Mesendoderm (in vitro differentiated cells): ENCODE measurements at regions not wholly inside any gene's neighbourhood (a gene's known extent, or its start where the extent isn't known, plus 50 kb on each side); places are given as distances from the start of the nearest gene placed in this dataset.

ENCODE experiments used
- DNase-seq: peaks from one replicate; pipeline ENCODE4 v3.0.0; 2013
- H2AK5ac ChIP-seq: 2 replicates; pipeline ENCODE4 v1.6.1; 2013; ENCODE audit warnings: low read length, inconsistent platforms
- H2BK120ac ChIP-seq: 2 replicates; pipeline ENCODE4 v1.6.1; 2013; ENCODE audit warnings: low read depth, mild to moderate bottlenecking, low read length, moderate library complexity, mixed read lengths
- H2BK15ac ChIP-seq: replicated peaks from 2 replicates; pipeline ENCODE4 v1.6.1; 2013; ENCODE audit warnings: low read depth, mild to moderate bottlenecking, moderate library complexity
- H2BK5ac ChIP-seq: 2 replicates; pipeline ENCODE4 v1.6.1; 2013; ENCODE audit warnings: low read length, inconsistent platforms
- H3K18ac ChIP-seq: 2 replicates; pipeline ENCODE4 v1.6.1; 2013; ENCODE audit warnings: mild to moderate bottlenecking, low read length, mixed read lengths
- H3K23ac ChIP-seq: one replicate; pipeline ENCODE4 v1.6.1; 2013; ENCODE audit warnings: low read length
- H3K27ac ChIP-seq: 2 replicates; pipeline ENCODE4 v1.5.1; 2013; ENCODE audit warnings: low read depth, mild to moderate bottlenecking, inconsistent platforms, low read length, moderate library complexity
- H3K27me3 ChIP-seq: 2 replicates; pipeline ENCODE4 v1.6.1; 2013; ENCODE audit warnings: low read length, control low read depth, mild to moderate bottlenecking, inconsistent platforms; ENCODE audit not compliant: insufficient read depth, poor library complexity
- H3K36me3 ChIP-seq: 2 replicates; pipeline ENCODE4 v1.6.1; 2013; ENCODE audit warnings: low read length, inconsistent platforms; ENCODE audit not compliant: control insufficient read depth, insufficient read depth
- H3K4ac ChIP-seq: one replicate; pipeline ENCODE4 v1.6.1; 2013; ENCODE audit warnings: low read depth, mild to moderate bottlenecking, low read length, moderate library complexity
- H3K4me1 ChIP-seq: 2 replicates; pipeline ENCODE4 v1.6.1; 2013; ENCODE audit warnings: low read depth, low read length, inconsistent platforms; ENCODE audit not compliant: control insufficient read depth
- H3K4me2 ChIP-seq: 2 replicates; pipeline ENCODE4 v1.6.1; 2013; ENCODE audit warnings: low read length
- H3K4me3 ChIP-seq: 2 replicates; pipeline ENCODE4 v1.5.1; 2013; ENCODE audit warnings: mild to moderate bottlenecking, low read length
- H3K56ac ChIP-seq: one replicate; pipeline ENCODE4 v1.6.1; 2013; ENCODE audit warnings: low read length
- H3K79me1 ChIP-seq: 2 replicates; pipeline ENCODE4 v1.6.1; 2013; ENCODE audit warnings: low read length, inconsistent platforms
- H3K79me2 ChIP-seq: 2 replicates; pipeline ENCODE4 v1.6.1; 2013; ENCODE audit warnings: mild to moderate bottlenecking, low read length; ENCODE audit not compliant: control insufficient read depth, insufficient read depth
- H3K9ac ChIP-seq: 2 replicates; pipeline ENCODE4 v1.6.1; 2013; ENCODE audit warnings: low read length, inconsistent platforms
- H4K5ac ChIP-seq: one replicate; pipeline ENCODE4 v1.6.1; 2013; ENCODE audit warnings: low read length
- H4K8ac ChIP-seq: one replicate; pipeline ENCODE4 v1.6.1; 2013; ENCODE audit warnings: low read depth, mild to moderate bottlenecking, control low read depth, low read length, moderate library complexity
- WGBS: extraction: QIAGEN DNeasy Blood & Tissue Kit; methylation state at CpG from one replicate; pipeline ENCODE4 v1.1.7; 2013; ENCODE audit warnings: low lambda C conversion rate, missing lambda C conversion rate; ENCODE audit not compliant: insufficient coverage; ENCODE audit errors: extremely low coverage; 5-methylcytosine and 5-hydroxymethylcytosine counted together

DNA sequence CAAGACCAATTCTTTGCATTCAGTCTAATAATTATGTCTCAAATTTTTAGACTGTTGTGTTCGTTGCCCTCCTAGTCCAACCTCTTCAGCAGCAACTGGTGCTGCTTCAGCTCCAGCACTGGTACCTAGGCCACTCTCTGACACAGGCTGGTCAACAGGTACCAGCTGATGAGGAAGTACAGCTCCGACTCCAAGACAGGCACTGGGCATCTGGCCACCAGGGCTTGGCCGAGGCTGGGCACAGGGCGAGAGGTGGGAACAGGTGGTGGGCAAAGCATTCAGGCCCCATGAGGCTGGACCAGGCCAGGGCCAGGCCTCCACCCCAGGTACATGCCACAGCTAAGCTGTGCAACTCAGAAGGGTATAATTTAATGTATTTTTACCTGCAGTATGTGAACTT, 151.5 kb upstream of the AGR3 start:
- no CpG with 5 or more reads among the region's 4 CpGs for WGBS

GRCh38 chr7:17036584-17036983, 154.8 kb upstream of the AGR3 start:
- WGBS = no CpG with 5 or more reads among the region's 2 CpGs
- Histone ChIP-seq H2BK15ac (no peak overlapping the region), H3K4ac (no peak overlapping the region), H3K4me1 (no peaks in the 10 kb centered on the region), H3K4me2 (no peak overlapping the region), H3K9ac (no peak overlapping the region), H3K18ac (no peak overlapping the region), H3K23ac (no peak overlapping the region), H3K27me3 (no peaks in the 10 kb centered on the region), H4K8ac (no peak overlapping the region), H3K4me3 (no peak overlapping the region), H2AK5ac (no peak overlapping the region), H2BK120ac (no peak overlapping the region), H2BK5ac (no peak overlapping the region), H3K27ac (no peak overlapping the region), H4K5ac (no peak overlapping the region), H3K79me2 (no peaks in the 10 kb centered on the region), H3K36me3 (no peaks in the 10 kb centered on the region), H3K56ac (no peak overlapping the region), H3K79me1 (no peaks in the 10 kb centered on the region)
- DNase-seq = no peak

More for the DNA sequence above, 151.5 kb upstream of the AGR3 start:
- Histone ChIP-seq H3K56ac (no peak overlapping the region), H2BK5ac (no peak overlapping the region), H3K9ac (no peak overlapping the region), H3K79me1 (no peaks in the 10 kb centered on the region), H3K4me1 (no peaks in the 10 kb centered on the region), H3K4me2 (no peak overlapping the region), H3K23ac (no peak overlapping the region), H3K79me2 (no peaks in the 10 kb centered on the region), H2BK120ac (no peak overlapping the region), H4K8ac (no peak overlapping the region), H4K5ac (no peak overlapping the region), H3K4ac (no peak overlapping the region), H3K18ac (no peak overlapping the region), H3K27me3 (no peaks in the 10 kb centered on the region), H2AK5ac (no peak overlapping the region), H3K36me3 (no peaks in the 10 kb centered on the region), H3K4me3 (no peak overlapping the region), H2BK15ac (no peak overlapping the region), H3K27ac (no peak overlapping the region)
- no peak for DNase-seq

DNA sequence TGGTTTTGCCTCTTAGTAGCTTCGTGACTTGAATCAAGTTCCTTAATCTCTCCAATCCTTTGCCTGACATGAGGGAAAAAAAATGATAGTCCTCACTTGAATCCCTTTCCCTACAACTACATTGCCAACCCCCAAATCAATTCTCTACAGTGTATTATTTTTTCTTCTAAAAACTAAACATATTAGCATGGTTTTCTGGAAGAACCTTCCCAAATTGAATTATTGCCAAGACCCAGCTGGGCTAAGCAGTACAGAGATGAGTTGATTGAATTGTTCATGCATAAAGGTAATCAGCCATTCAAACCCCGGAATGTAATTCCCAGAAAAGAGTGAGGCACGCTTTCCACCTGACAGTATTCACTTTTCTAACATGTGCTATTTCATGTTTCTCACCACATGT, 155.6 kb upstream of the AGR3 start:
- no peak overlapping the region for H3K56ac ChIP-seq
- no peak overlapping the region for H3K23ac ChIP-seq
- H3K27me3 ChIP-seq = no peaks in the 10 kb centered on the region
- H4K8ac ChIP-seq = no peak overlapping the region
- H3K4ac ChIP-seq = no peak overlapping the region
- H2AK5ac ChIP-seq = no peak overlapping the region
- H2BK5ac ChIP-seq = no peak overlapping the region
- no peak for DNase-seq
- no peak overlapping the region for H3K9ac ChIP-seq
- no peaks in the 10 kb centered on the region for H3K79me1 ChIP-seq
- WGBS = no CpG with 5 or more reads among the region's 3 CpGs
- H3K79me2 ChIP-seq = no peaks in the 10 kb centered on the region
- no peak overlapping the region for H3K4me2 ChIP-seq
- H3K27ac ChIP-seq = no peak overlapping the region
- no peaks in the 10 kb centered on the region for H3K36me3 ChIP-seq
- no peak overlapping the region for H3K18ac ChIP-seq
- H2BK120ac ChIP-seq = no peak overlapping the region
- H3K4me3 ChIP-seq = no peak overlapping the region
- no peak overlapping the region for H4K5ac ChIP-seq
- no peaks in the 10 kb centered on the region for H3K4me1 ChIP-seq
- H2BK15ac ChIP-seq = no peak overlapping the region

DNA sequence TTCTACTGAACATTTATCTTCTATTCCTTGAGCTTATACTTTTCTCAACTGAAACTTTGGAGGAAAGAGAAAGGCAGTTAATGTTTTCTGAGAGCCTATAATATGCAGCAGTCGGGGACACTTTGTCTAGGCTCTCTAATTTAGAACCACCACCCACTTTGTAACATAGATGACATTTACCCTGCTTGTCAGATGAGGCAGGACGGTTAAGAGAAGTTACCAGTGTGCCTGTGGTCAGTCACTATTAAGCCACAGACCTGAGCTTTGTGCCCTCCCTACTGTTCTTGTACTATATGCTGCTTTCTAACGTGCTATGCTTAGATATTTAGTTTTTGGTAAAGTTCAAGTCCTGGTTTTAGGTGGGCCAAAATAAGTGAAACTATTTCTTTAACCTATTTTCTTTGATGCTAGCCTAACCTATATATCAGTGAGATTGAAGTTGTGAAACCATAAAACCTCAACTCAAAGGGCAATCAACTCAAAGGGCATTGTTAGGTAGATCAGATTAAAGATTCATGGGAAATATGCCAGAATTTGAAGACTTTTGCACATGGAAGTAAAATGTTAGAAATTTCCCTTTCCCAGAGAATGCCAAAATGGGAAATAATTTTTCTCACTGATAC, 156.5 kb upstream of the AGR3 start:
- no peak overlapping the region for H2BK15ac ChIP-seq
- no peak overlapping the region for H3K9ac ChIP-seq
- H3K27me3 ChIP-seq = no peaks in the 10 kb centered on the region
- H2BK5ac ChIP-seq = no peak overlapping the region
- no peaks in the 10 kb centered on the region for H3K79me1 ChIP-seq
- no peak for DNase-seq
- no peak overlapping the region for H4K8ac ChIP-seq
- no peak overlapping the region for H3K56ac ChIP-seq
- no peak overlapping the region for H2AK5ac ChIP-seq
- H3K4me2 ChIP-seq = no peak overlapping the region
- no CpG with 5 or more reads among the region's 3 CpGs for WGBS
- no peak overlapping the region for H3K18ac ChIP-seq
- no peak overlapping the region for H4K5ac ChIP-seq
- no peaks in the 10 kb centered on the region for H3K4me1 ChIP-seq
- H2BK120ac ChIP-seq = no peak overlapping the region
- no peaks in the 10 kb centered on the region for H3K79me2 ChIP-seq
- H3K4ac ChIP-seq = no peak overlapping the region
- no peak overlapping the region for H3K27ac ChIP-seq
- H3K36me3 ChIP-seq = no peaks in the 10 kb centered on the region
- H3K4me3 ChIP-seq = no peak overlapping the region
- H3K23ac ChIP-seq = no peak overlapping the region

- Histone ChIP-seq H3K36me3 (no peaks in the 10 kb centered on the region), H3K4me2 (no peak overlapping the region), H2BK5ac (no peak overlapping the region), H2BK120ac (no peak overlapping the region), H3K79me2 (no peaks in the 10 kb centered on the region), H4K5ac (no peak overlapping the region), H4K8ac (no peak overlapping the region), H2AK5ac (no peak overlapping the region), H3K4me1 (no peaks in the 10 kb centered on the region), H3K9ac (no peak overlapping the region), H3K27me3 (no peaks in the 10 kb centered on the region), H3K23ac (no peak overlapping the region), H3K27ac (no peak overlapping the region), H3K18ac (no peak overlapping the region), H3K4ac (no peak overlapping the region), H2BK15ac (no peak overlapping the region), H3K4me3 (no peak overlapping the region), H3K79me1 (no peaks in the 10 kb centered on the region), H3K56ac (no peak overlapping the region)
- WGBS = no CpG with 5 or more reads among the region's 2 CpGs
- no peak for DNase-seq
These were observed 157.0 kb upstream of the AGR3 start for GRCh38 chr7:17038783-17039170.

GRCh38 chr7:17039372-17039771, 157.6 kb upstream of the AGR3 start:
- no peaks in the 10 kb centered on the region for H3K36me3 ChIP-seq
- DNase-seq = no peak
- no peak overlapping the region for H2AK5ac ChIP-seq
- no peak overlapping the region for H3K27ac ChIP-seq
- H2BK15ac ChIP-seq = no peak overlapping the region
- no peak overlapping the region for H4K5ac ChIP-seq
- H3K56ac ChIP-seq = no peak overlapping the region
- H3K4me1 ChIP-seq = no peaks in the 10 kb centered on the region
- H4K8ac ChIP-seq = no peak overlapping the region
- H3K23ac ChIP-seq = no peak overlapping the region
- H3K18ac ChIP-seq = peak overlapping the region; percentile 31
- no peak overlapping the region for H2BK120ac ChIP-seq
- no peaks in the 10 kb centered on the region for H3K27me3 ChIP-seq
- H3K79me2 ChIP-seq = no peaks in the 10 kb centered on the region
- no peak overlapping the region for H3K4me2 ChIP-seq
- H3K4ac ChIP-seq = no peak overlapping the region
- no peak overlapping the region for H3K9ac ChIP-seq
- H3K4me3 ChIP-seq = no peak overlapping the region
- WGBS = no CpG with 5 or more reads among the region's 2 CpGs
- no peaks in the 10 kb centered on the region for H3K79me1 ChIP-seq
- H2BK5ac ChIP-seq = no peak overlapping the region
